Body of pancreas (tissue), 4 donors: ENCODE measurements at regions not wholly inside any gene's neighbourhood (a gene's known extent, or its start where the extent isn't known, plus 50 kb on each side); places are given as distances from the start of the nearest gene placed in this dataset.

Experiments used
- ATAC-seq: fragments of 150-250 bp; one replicate; pipeline ENCODE4 v1.9.1; 2016
- DNase-seq, 4 donors: peaks; one replicate each; pipeline ENCODE4 v3.0.0-alpha.2; 2019
- H3K27ac ChIP-seq, 4 donors: fragments of 200-600 bp; sonication (generic); 1 replicate in 3 of 4; 2 replicates in 1 of 4; pipeline versions ENCODE4 v1.5.1 to v1.6.1; 2016 to 2019; ENCODE audit warnings: mild to moderate bottlenecking in 1 of 4, mixed read lengths in 1 of 4, moderate library complexity in 1 of 4
- H3K27me3 ChIP-seq, 2 donors: fragments of 200-600 bp; sonication (generic); one replicate each; pipeline ENCODE4 v1.6.0; 2016; ENCODE audit warnings: mild to moderate bottlenecking in 1 of 2
- H3K36me3 ChIP-seq, 2 donors: fragments of 200-600 bp; sonication (generic); replicated peaks in 1 of 2; 2 replicates each; pipeline ENCODE4 v1.5.1; 2016; ENCODE audit warnings: low read depth in 2 of 2; ENCODE audit not compliant: insufficient read depth in 1 of 2
- H3K4me1 ChIP-seq: fragments of 200-600 bp; sonication (generic); one replicate; pipeline ENCODE4 v1.6.0; 2016
- H3K4me3 ChIP-seq, 2 donors: fragments of 200-600 bp; sonication (generic); 1 replicate in 1 of 2; 2 replicates in 1 of 2; pipeline ENCODE4 v1.5.1; 2016 to 2019
- H3K9me3 ChIP-seq, 3 donors: fragments of 200-600 bp; sonication (generic); 1 replicate in 2 of 3; 2 replicates in 1 of 3; pipeline ENCODE4 v1.5.1; 2016
- CTCF ChIP-seq, 7 experiments: fragments of 450-650 bp in 4 of 7; fragments of 200-600 bp in 3 of 7; sonication (generic) in 3 of 7; IDR thresholded peaks; one replicate each; pipeline ENCODE4 v1.5.1; 2016 to 2019; ENCODE audit warnings: antibody characterized with exemption in 7 of 7
- POLR2A ChIP-seq, 3 donors: fragments of 450-650 bp; IDR thresholded peaks; one replicate each; pipeline ENCODE4 v1.6.1; 2016; ENCODE audit warnings: antibody characterized with exemption in 3 of 3, mild to moderate bottlenecking in 2 of 3
- WGBS, 2 donors: methylation state at CpG; one replicate each; pipeline ENCODE4 v1.1.5; 2017; 5-methylcytosine and 5-hydroxymethylcytosine counted together
- intact Hi-C: fragments of 100-400 bp; cut with DNase I; formaldehyde crosslinking; loops from one replicate; pipeline ENCODE4 v1.15.1; 2023

GRCh38 chr5:81866994-81867393, 104.8 kb upstream of the ATG10 start:
- no peak overlapping the region for H3K27ac ChIP-seq
- TF ChIP-seq CTCF (IDR thresholded peaks at IDR 0.05) (no peak), POLR2A (IDR thresholded peaks at IDR 0.05) (no peak)
- H3K36me3 ChIP-seq: no peaks in the 10 kb centered on the region
- DNase-seq: no peak
- intact Hi-C loops: loop anchor here (10.0 kb wide), 1 partner anchor 362 kb away; no protein-coding TSS in a partner anchor
- no peaks in the 10 kb centered on the region for H3K27me3 ChIP-seq
- no peak for ATAC-seq
- no peaks in the 10 kb centered on the region for H3K4me1 ChIP-seq
- H3K4me3 ChIP-seq: no peak overlapping the region
- no peaks in the 10 kb centered on the region for H3K9me3 ChIP-seq
- WGBS, 2 donors: 68 to 82% methylated on average over 3 of the region's 3 CpGs

GRCh38 chr5:81860778-81861177, 109.9 kb upstream of the SSBP2 start:
- 80 to 100% methylated on average over 1 of the region's 1 CpG for WGBS, 2 donors
- Histone ChIP-seq H3K9me3 (no peaks in the 10 kb centered on the region), H3K4me3 (no peak overlapping the region), H3K27ac (no peak overlapping the region), H3K27me3 (no peaks in the 10 kb centered on the region), H3K4me1 (peaks cover 13% of the 10 kb centered on the region), H3K36me3 (no peaks in the 10 kb centered on the region)
- no peak for DNase-seq
- no peak for ATAC-seq
- intact Hi-C loops: loop anchor here (10.0 kb wide), 1 partner anchor 356 kb away; no protein-coding TSS in a partner anchor
- TF ChIP-seq POLR2A (IDR thresholded peaks at IDR 0.05) (no peak), CTCF (IDR thresholded peaks at IDR 0.05) (no peak)

- no peak for TF ChIP-seq POLR2A (IDR thresholded peaks at IDR 0.05)
- no peak for TF ChIP-seq CTCF (IDR thresholded peaks at IDR 0.05)
- 90 to 91% methylated on average over 6 of the region's 6 CpGs for WGBS, 2 donors
- Histone ChIP-seq H3K27ac (no peak overlapping the region), H3K4me3 (no peak overlapping the region), H3K36me3 (no peaks in the 10 kb centered on the region), H3K27me3 (no peaks in the 10 kb centered on the region), H3K4me1 (peaks cover 13% of the 10 kb centered on the region), H3K9me3 (no peaks in the 10 kb centered on the region)
- no peak for DNase-seq
- intact Hi-C loops: loop anchor here (10.0 kb wide), 1 partner anchor 355 kb away; no protein-coding TSS in a partner anchor
- no peak for ATAC-seq
Measured at GRCh38 chr5:81859624-81860023, 108.7 kb upstream of the SSBP2 start.

GRCh38 chr5:81856948-81857928, 106.3 kb upstream of the SSBP2 start:
- Histone ChIP-seq H3K9me3 (no peaks in the 10 kb centered on the region), H3K27ac (peak overlapping the region in 3 of 4 donors; percentile 42 to 63 (median 44)), H3K4me3 (no peak overlapping the region), H3K36me3 (no peaks in the 10 kb centered on the region), H3K27me3 (no peaks in the 10 kb centered on the region), H3K4me1 (peaks cover 30% of the 10 kb centered on the region)
- DNase-seq: peak; percentile 67 to 83 (median 74)
- ATAC-seq: peak; percentile 68
- intact Hi-C loops: no loop called here
- 37 to 40% methylated on average over 11 to 14 of the region's 14 CpGs for WGBS, 2 donors
- TF ChIP-seq CTCF (IDR thresholded peaks at IDR 0.05) (peak; percentile 0 to 51 (median 31)), POLR2A (IDR thresholded peaks at IDR 0.05) (no peak)
